ENCODE measurements at regions not wholly inside any gene's neighbourhood (a gene's known extent, or its start where the extent isn't known, plus 50 kb on each side); places are given as distances from the start of the nearest gene placed in this dataset.

- TF ChIP-seq CTCF (IDR thresholded peaks at IDR 0.05) (no peak), POLR2A (IDR thresholded peaks at IDR 0.05) (no peak)
Measured at GRCh38 chr10:31153161-31153560, 121.5 kb upstream of the ZNF438 start.

Data from sigmoid colon (tissue), 3 donors.